WERI-Rb-1 (cell line): ENCODE measurements at regions not wholly inside any gene's neighbourhood (a gene's known extent, or its start where the extent isn't known, plus 50 kb on each side); places are given as distances from the start of the nearest gene placed in this dataset.

ENCODE experiments used
- DNase-seq: peaks from one replicate; pipeline ENCODE4 v3.0.0-alpha.2; 2020
- H3K27ac ChIP-seq: fragments of 250-450 bp; sonication (Bioruptor Pico); 2 replicates; pipeline ENCODE4 v1.5.1; 2020; ENCODE audit warnings: mild to moderate bottlenecking, moderate library complexity
- H3K27me3 ChIP-seq: fragments of 250-450 bp; sonication (Bioruptor Pico); 2 replicates; pipeline ENCODE4 v1.5.1; 2021; ENCODE audit warnings: mild to moderate bottlenecking, low read depth, moderate library complexity; ENCODE audit not compliant: insufficient read depth, severe bottlenecking
- H3K36me3 ChIP-seq: fragments of 250-450 bp; sonication (Bioruptor Pico); 2 replicates; pipeline ENCODE4 v1.5.1; 2020; ENCODE audit warnings: mild to moderate bottlenecking, moderate library complexity
- H3K4me3 ChIP-seq: 2 replicates; pipeline ENCODE4 v1.5.1; 2011; ENCODE audit warnings: low read depth, mild to moderate bottlenecking, control low read depth, low read length
- H3K9me3 ChIP-seq: fragments of 250-450 bp; sonication (Bioruptor Pico); 2 replicates; pipeline ENCODE4 v1.5.1; 2021; ENCODE audit warnings: mild to moderate bottlenecking, moderate library complexity; ENCODE audit not compliant: severe bottlenecking
- TF ChIP-seq, protein P1 (sequence below): IDR thresholded peaks from 2 replicates; pipeline ENCODE4 v1.5.1; 2011; ENCODE audit warnings: low read depth, mild to moderate bottlenecking, control low read depth, inconsistent platforms, low read length

- H3K36me3 ChIP-seq = no peaks in the 10 kb centered on the region
- H3K9me3 ChIP-seq = peaks cover 3% of the 10 kb centered on the region
- no peaks in the 10 kb centered on the region for H3K27me3 ChIP-seq
- no peak for DNase-seq
- TF ChIP-seq, protein P1, sequence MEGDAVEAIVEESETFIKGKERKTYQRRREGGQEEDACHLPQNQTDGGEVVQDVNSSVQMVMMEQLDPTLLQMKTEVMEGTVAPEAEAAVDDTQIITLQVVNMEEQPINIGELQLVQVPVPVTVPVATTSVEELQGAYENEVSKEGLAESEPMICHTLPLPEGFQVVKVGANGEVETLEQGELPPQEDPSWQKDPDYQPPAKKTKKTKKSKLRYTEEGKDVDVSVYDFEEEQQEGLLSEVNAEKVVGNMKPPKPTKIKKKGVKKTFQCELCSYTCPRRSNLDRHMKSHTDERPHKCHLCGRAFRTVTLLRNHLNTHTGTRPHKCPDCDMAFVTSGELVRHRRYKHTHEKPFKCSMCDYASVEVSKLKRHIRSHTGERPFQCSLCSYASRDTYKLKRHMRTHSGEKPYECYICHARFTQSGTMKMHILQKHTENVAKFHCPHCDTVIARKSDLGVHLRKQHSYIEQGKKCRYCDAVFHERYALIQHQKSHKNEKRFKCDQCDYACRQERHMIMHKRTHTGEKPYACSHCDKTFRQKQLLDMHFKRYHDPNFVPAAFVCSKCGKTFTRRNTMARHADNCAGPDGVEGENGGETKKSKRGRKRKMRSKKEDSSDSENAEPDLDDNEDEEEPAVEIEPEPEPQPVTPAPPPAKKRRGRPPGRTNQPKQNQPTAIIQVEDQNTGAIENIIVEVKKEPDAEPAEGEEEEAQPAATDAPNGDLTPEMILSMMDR = no peak
- no peak overlapping the region for H3K4me3 ChIP-seq
- no peak overlapping the region for H3K27ac ChIP-seq
These were observed 92.1 kb downstream of the FOXL3 start for GRCh38 chr7:382043-382400.

DNA sequence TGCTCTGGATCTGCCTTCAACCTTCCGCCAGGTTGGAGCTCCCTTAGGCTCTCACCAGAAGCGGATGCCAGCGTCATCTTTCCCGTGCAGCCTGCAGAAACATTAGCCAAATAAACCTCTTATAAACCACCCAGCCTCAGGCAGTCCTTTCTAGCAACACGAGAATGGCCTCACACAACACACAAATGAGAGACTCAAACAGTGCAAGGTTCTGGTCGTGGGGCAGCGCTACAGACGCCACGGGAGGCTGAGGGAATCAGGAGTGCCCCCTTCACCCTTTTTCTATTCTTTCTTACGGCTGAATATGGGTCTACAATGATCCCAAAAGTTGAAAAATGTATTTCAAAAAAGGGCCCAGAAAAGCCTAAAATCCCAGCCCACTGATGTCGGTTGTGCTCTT, 96.4 kb downstream of the FOXL3 start:
- no peaks in the 10 kb centered on the region for H3K36me3 ChIP-seq
- H3K27ac ChIP-seq = no peak overlapping the region
- TF ChIP-seq, protein P1 = no peak

DNA sequence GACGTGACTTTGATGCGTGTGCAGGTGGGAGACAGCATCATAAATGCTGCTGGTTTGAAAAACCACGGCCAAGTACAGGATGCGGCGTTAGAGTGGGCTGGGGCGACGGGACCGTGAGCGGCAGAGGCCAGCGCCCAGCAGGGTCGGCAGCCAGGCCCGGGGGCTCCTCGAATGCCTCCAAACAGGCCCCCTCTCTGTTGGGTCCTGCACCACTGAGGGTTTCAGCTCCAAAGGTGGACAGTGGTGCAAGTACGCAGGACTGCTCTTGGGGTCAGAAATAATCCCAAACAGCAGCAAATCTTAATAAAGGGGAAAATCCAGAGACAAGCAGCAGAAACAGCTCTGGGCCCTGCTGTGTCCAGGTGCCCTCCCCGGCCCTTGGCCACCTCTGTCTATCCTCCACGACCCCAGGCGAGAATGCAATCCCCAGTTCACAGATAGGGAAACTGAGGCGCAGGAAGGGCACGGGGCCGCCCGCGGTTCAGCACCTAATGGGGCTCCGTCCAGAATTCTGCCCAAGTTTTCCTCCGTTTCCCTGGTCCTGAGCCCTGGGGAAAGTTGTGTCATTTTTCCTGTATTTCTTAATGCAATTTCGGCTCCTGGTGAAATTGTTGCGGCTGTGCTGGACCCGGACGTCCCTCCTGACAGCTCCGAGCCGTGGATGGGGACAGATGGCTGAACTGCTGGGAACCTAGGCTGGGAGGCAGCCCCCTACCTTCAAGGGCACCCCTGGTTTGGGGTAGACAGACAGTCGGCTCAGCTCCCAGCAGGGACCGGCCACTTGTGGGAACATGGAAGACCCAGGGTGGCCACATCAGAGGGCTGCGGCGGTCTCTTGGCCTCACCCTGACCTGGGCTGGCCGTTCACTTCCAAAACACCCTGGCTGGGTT, 97.4 kb downstream of the FOXL3 start:
- Histone ChIP-seq H3K27ac (no peak overlapping the region), H3K27me3 (no peaks in the 10 kb centered on the region), H3K9me3 (peaks cover 6% of the 10 kb centered on the region), H3K4me3 (no peak overlapping the region), H3K36me3 (no peaks in the 10 kb centered on the region)
- no peak for DNase-seq
- TF ChIP-seq, protein P1 = no peak

More for the DNA sequence above, 96.4 kb downstream of the FOXL3 start:
- peaks cover 6% of the 10 kb centered on the region for H3K9me3 ChIP-seq
- H3K27me3 ChIP-seq = no peaks in the 10 kb centered on the region
- no peak overlapping the region for H3K4me3 ChIP-seq
- no peak for DNase-seq

- H3K27ac ChIP-seq = no peak overlapping the region
- no peaks in the 10 kb centered on the region for H3K36me3 ChIP-seq
- no peak for DNase-seq
- H3K27me3 ChIP-seq = no peaks in the 10 kb centered on the region
- no peak overlapping the region for H3K4me3 ChIP-seq
- TF ChIP-seq, protein P1 = no peak
- peaks cover 11% of the 10 kb centered on the region for H3K9me3 ChIP-seq
These were observed 98.3 kb downstream of the FOXL3 start for GRCh38 chr7:388023-388960.

DNA sequence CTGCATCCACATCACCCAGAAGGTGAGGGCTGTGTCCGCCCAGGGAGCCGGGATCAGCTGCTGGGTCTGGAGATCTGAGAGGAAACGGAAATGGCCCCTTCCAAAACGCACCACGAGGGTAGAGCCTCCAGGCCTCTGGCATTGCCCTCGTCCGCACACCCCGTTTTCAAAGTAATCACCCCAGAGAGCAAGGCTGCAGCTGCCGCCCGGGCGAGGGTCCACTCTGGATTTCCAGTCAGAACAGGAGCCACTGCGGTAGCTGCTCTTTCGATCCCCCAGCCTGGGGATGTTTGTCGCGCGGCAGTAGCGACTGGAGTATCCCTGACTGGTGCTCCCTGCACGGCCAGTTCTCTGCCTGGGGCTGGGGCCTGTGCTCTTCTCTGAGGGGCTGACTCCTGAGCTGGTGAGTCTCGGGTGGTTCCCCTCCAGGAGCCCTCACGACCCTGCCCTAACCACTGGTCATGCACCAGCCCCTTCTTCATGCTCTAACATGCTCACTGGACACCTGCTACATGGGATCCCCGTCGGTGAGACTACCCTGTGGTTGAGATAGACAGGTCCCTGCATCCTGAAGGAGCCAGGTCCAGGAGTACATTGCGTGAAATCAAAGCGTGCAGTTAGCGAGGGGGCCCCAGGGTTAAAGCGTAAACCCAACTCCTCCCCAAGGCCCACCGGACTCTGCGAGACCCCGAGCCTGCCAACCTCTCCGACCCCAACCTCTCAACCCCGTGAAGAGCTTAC, 99.2 kb downstream of the FOXL3 start:
- Histone ChIP-seq H3K36me3 (no peaks in the 10 kb centered on the region), H3K27me3 (no peaks in the 10 kb centered on the region), H3K4me3 (no peak overlapping the region), H3K9me3 (peaks cover 8% of the 10 kb centered on the region), H3K27ac (no peak overlapping the region)
- DNase-seq = no peak
- TF ChIP-seq, protein P1 = no peak
